SK-N-SH (cell line): ENCODE measurements at regions not wholly inside any gene's neighbourhood (a gene's known extent, or its start where the extent isn't known, plus 50 kb on each side); places are given as distances from the start of the nearest gene placed in this dataset.

ENCODE experiments used
- CTCF ChIA-PET: fragments of 300-600, 350-600 bp; formaldehyde crosslinking; extraction: SDS; loops from one replicate; lab custom pipeline; 2021; lab: Yijun Ruan, JAX
- POLR2A ChIA-PET: fragments of 350-600 bp; sonication (Branson Sonifier 250); formaldehyde crosslinking; extraction: SDS; loops from one replicate; lab custom pipeline; 2020; ENCODE audit warnings: antibody characterized with exemption, inconsistent platforms; lab: Yijun Ruan, JAX
- DNase-seq: peaks from one replicate; pipeline ENCODE4 v3.0.0; 2012
- H2AFZ ChIP-seq: fragments of 200-600 bp; sonication (generic); 2 replicates; pipeline ENCODE4 v1.8.1; 2016; ENCODE audit warnings: antibody characterized with exemption, mild to moderate bottlenecking, low read depth
- H3F3A ChIP-seq: fragments of 200-600 bp; sonication (generic); replicated peaks from 2 replicates; pipeline ENCODE3; 2016; ENCODE audit warnings: antibody characterized with exemption, mild to moderate bottlenecking; ENCODE audit not compliant: insufficient read depth
- H3K27ac ChIP-seq, 2 experiments: fragments of 200-500 bp in 1 of 2; fragments of 200-600 bp in 1 of 2; sonication (Bioruptor generic) in 1 of 2; sonication (generic), shearing (Covaris generic) in 1 of 2; 2 replicates each; pipeline versions ENCODE4 v1.5.1 to v1.6.1; 2014 to 2016; ENCODE audit warnings: low read depth in 2 of 2, inconsistent platforms in 1 of 2, low read length in 1 of 2, mild to moderate bottlenecking in 1 of 2, mixed read lengths in 1 of 2
- H3K27me3 ChIP-seq: fragments of 200-600 bp; sonication (generic), shearing (Covaris generic); 2 replicates; pipeline ENCODE4 v1.6.1; 2016; ENCODE audit warnings: mixed run types; ENCODE audit not compliant: insufficient read depth
- H3K36me3 ChIP-seq, 2 experiments: fragments of 200-500 bp in 1 of 2; fragments of 200-600 bp in 1 of 2; sonication (Bioruptor generic) in 1 of 2; sonication (generic) in 1 of 2; replicated peaks in 1 of 2; 2 replicates each; pipeline versions ENCODE3 to v1.5.1; 2014 to 2016; ENCODE audit warnings: low read length in 1 of 2, mild to moderate bottlenecking in 1 of 2; ENCODE audit not compliant: insufficient read depth in 2 of 2, control insufficient read depth in 1 of 2
- H3K4me1 ChIP-seq, 2 experiments: fragments of 200-500 bp in 1 of 2; fragments of 200-600 bp in 1 of 2; sonication (Bioruptor generic) in 1 of 2; sonication (generic), shearing (Covaris generic) in 1 of 2; 2 replicates each; pipeline versions ENCODE4 v1.5.1 to v1.6.1; 2014 to 2016; ENCODE audit warnings: low read depth in 1 of 2, low read length in 1 of 2, mixed run types in 1 of 2; ENCODE audit not compliant: insufficient read depth in 2 of 2, control insufficient read depth in 1 of 2
- H3K4me2 ChIP-seq: fragments of 200-600 bp; sonication (generic), shearing (Covaris generic); 2 replicates; pipeline ENCODE4 v1.6.1; 2017; ENCODE audit warnings: mixed run types
- H3K4me3 ChIP-seq, 2 experiments: fragments of 200-500 bp in 1 of 2; fragments of 200-600 bp in 1 of 2; sonication (Bioruptor generic) in 1 of 2; sonication (generic), shearing (Covaris generic) in 1 of 2; 2 replicates each; pipeline versions ENCODE4 v1.5.1 to v1.8.1; 2014 to 2016; ENCODE audit warnings: low read depth in 2 of 2, inconsistent platforms in 1 of 2, low read length in 1 of 2, mild to moderate bottlenecking in 1 of 2, mixed read lengths in 1 of 2, moderate library complexity in 1 of 2
- H3K79me2 ChIP-seq: fragments of 200-600 bp; sonication (generic); 2 replicates; pipeline ENCODE4 v1.8.1; 2017; ENCODE audit warnings: mild to moderate bottlenecking; ENCODE audit not compliant: insufficient read depth
- H3K9ac ChIP-seq: fragments of 200-600 bp; sonication (generic); 2 replicates; pipeline ENCODE4 v1.6.1; 2017; ENCODE audit warnings: mixed run types
- H3K9me2 ChIP-seq: fragments of 200-600 bp; sonication (generic); 2 replicates; pipeline ENCODE4 v1.6.1; 2017; ENCODE audit warnings: mixed run types
- H3K9me3 ChIP-seq: fragments of 200-600 bp; sonication (generic); 2 replicates; pipeline ENCODE4 v1.6.1; 2017; ENCODE audit warnings: mixed run types, mild to moderate bottlenecking, moderate library complexity
- H4K20me1 ChIP-seq: fragments of 200-600 bp; sonication (generic); 2 replicates; pipeline ENCODE4 v1.6.1; 2017; ENCODE audit warnings: mild to moderate bottlenecking, mixed run types; ENCODE audit not compliant: insufficient read depth
- CTCF ChIP-seq: fragments of 200-600 bp; sonication (generic); IDR thresholded peaks from 2 replicates; pipeline ENCODE4 v1.6.1; 2017; ENCODE audit warnings: antibody characterized with exemption, mild to moderate bottlenecking, moderate library complexity
- EP300 ChIP-seq, 2 experiments: IDR thresholded peaks; 2 replicates each; pipeline versions ENCODE4 v1.4.0 to v1.6.1; 2012; ENCODE audit warnings: borderline replicate concordance in 1 of 2, low read depth in 1 of 2, low read length in 1 of 2
- NRF1 ChIP-seq: IDR thresholded peaks from 2 replicates; pipeline ENCODE4 v1.6.1; 2012; ENCODE audit warnings: low read depth, mild to moderate bottlenecking, low read length
- RAD21 ChIP-seq: IDR thresholded peaks from 2 replicates; pipeline ENCODE4 v1.6.1; 2012; ENCODE audit warnings: mild to moderate bottlenecking, low read length
- RXRA ChIP-seq: IDR thresholded peaks from 2 replicates; pipeline ENCODE4 v1.4.0; 2012; ENCODE audit warnings: low read depth, mild to moderate bottlenecking, borderline replicate concordance
- SIN3A ChIP-seq: IDR thresholded peaks from 2 replicates; pipeline ENCODE4 v1.6.1; 2012; ENCODE audit warnings: low read depth, mild to moderate bottlenecking, low read length, moderate library complexity, borderline replicate concordance
- SMC3 ChIP-seq: IDR thresholded peaks from 2 replicates; pipeline ENCODE4 v1.6.1; 2012; ENCODE audit warnings: low read depth, low read length, improper control_type of control experiment
- TCF12 ChIP-seq: IDR thresholded peaks from 2 replicates; pipeline ENCODE4 v1.4.0; 2012
- TEAD4 ChIP-seq: IDR thresholded peaks from 2 replicates; pipeline ENCODE4 v1.4.0; 2012; ENCODE audit warnings: mild to moderate bottlenecking, borderline replicate concordance; ENCODE audit not compliant: insufficient read depth
- USF1 ChIP-seq: IDR thresholded peaks from 2 replicates; pipeline ENCODE4 v1.4.0; 2012; ENCODE audit warnings: low read depth, borderline replicate concordance
- WGBS: methylation state at CpG from one replicate; pipeline ENCODE4 v1.1.6; 2017; ENCODE audit warnings: low lambda C conversion rate; 5-methylcytosine and 5-hydroxymethylcytosine counted together
- TF ChIP-seq, protein P1 (sequence below): IDR thresholded peaks from 2 replicates; pipeline ENCODE4 v1.4.0; 2012; ENCODE audit warnings: low read depth, borderline replicate concordance

DNA sequence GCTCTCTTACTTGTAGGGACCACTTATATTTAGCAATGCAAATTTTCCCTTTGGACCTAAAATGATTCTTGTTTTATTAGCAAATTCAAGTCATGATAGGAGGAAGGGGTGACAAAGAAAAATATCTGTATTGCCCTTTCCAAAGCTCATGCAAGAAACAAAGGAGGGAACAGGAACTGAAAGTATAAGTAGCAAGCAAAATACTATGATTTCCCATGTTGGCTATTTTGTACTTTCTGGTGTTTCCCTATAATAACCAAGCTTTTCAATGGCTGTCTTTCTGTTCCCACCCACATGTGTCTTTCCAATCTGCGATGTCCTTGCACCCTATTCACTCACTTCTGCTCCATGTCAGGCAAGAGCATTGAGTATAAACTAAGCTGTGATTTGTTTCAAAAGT, 279.7 kb downstream of the RNF144A start:
- no peaks in the 10 kb centered on the region for H4K20me1 ChIP-seq
- H3K4me1 ChIP-seq = peaks cover 0 to 10% of the 10 kb centered on the region in 2 experiments; a peak in 3 of 4 replicates
- H3F3A ChIP-seq = no peaks in the 10 kb centered on the region
- no peaks in the 10 kb centered on the region for H3K9me2 ChIP-seq
- no peaks in the 10 kb centered on the region for H3K36me3 ChIP-seq
- H3K27ac ChIP-seq = no peak overlapping the region
- TF ChIP-seq SIN3A = no peak
- no peak for TF ChIP-seq EP300 (IDR thresholded peaks at IDR 0.05; ENCODE audit: borderline replicate concordance in 1 of 2, low read depth in 1 of 2, low read length in 1 of 2)
- TF ChIP-seq TCF12 = no peak
- no peak for TF ChIP-seq CTCF
- TF ChIP-seq TEAD4 = no peak
- TF ChIP-seq USF1 = no peak
- TF ChIP-seq NRF1 = no peak
- no peak for TF ChIP-seq RAD21
- TF ChIP-seq, protein P1, sequence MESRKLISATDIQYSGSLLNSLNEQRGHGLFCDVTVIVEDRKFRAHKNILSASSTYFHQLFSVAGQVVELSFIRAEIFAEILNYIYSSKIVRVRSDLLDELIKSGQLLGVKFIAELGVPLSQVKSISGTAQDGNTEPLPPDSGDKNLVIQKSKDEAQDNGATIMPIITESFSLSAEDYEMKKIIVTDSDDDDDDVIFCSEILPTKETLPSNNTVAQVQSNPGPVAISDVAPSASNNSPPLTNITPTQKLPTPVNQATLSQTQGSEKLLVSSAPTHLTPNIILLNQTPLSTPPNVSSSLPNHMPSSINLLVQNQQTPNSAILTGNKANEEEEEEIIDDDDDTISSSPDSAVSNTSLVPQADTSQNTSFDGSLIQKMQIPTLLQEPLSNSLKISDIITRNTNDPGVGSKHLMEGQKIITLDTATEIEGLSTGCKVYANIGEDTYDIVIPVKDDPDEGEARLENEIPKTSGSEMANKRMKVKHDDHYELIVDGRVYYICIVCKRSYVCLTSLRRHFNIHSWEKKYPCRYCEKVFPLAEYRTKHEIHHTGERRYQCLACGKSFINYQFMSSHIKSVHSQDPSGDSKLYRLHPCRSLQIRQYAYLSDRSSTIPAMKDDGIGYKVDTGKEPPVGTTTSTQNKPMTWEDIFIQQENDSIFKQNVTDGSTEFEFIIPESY = no peak
- TF ChIP-seq RXRA = no peak
- DNase-seq = no peak
- no peaks in the 10 kb centered on the region for H3K79me2 ChIP-seq
- ChIA-PET CTCF (interaction anchor here (0.9 to 2.2 kb wide), 4 partner anchors 99 to 1564 kb away, joined by 3 to 6 read pairs (median 4); no protein-coding TSS in a partner anchor), POLR2A (no interaction called here)
- no peak overlapping the region for H3K4me3 ChIP-seq
- H3K27me3 ChIP-seq = no peaks in the 10 kb centered on the region
- H3K9ac ChIP-seq = no peak overlapping the region
- H2AFZ ChIP-seq = no peak overlapping the region
- H3K9me3 ChIP-seq = no peaks in the 10 kb centered on the region
- WGBS = 57% methylated on average over 1 of the region's 1 CpG
- H3K4me2 ChIP-seq = no peak overlapping the region

GRCh38 chr2:7201851-7202250, 284.6 kb downstream of the RNF144A start:
- ChIA-PET CTCF (interaction anchor here (0.6 to 2.4 kb wide), 11 partner anchors 19 to 1483 kb away, joined by 3 to 6 read pairs (median 3); no protein-coding TSS in a partner anchor), POLR2A (no interaction called here)
- 68% methylated on average over 6 of the region's 6 CpGs for WGBS

More at GRCh38 chr2:7201851-7202250, 284.6 kb downstream of the RNF144A start:
- Histone ChIP-seq H3K79me2 (no peaks in the 10 kb centered on the region), H2AFZ (no peak overlapping the region), H3K27ac (no peak overlapping the region), H3K4me2 (no peak overlapping the region), H3K9me2 (no peaks in the 10 kb centered on the region), H3K36me3 (no peaks in the 10 kb centered on the region), H3F3A (no peaks in the 10 kb centered on the region), H3K4me1 (peaks cover 2 to 7% of the 10 kb centered on the region in 2 experiments; a peak in 2 of 4 replicates), H3K4me3 (no peak overlapping the region), H3K9ac (no peak overlapping the region), H3K9me3 (no peaks in the 10 kb centered on the region), H3K27me3 (no peaks in the 10 kb centered on the region), H4K20me1 (no peaks in the 10 kb centered on the region)
- TF ChIP-seq SMC3 (no peak), EP300 (IDR thresholded peaks at IDR 0.05; ENCODE audit: borderline replicate concordance in 1 of 2, low read depth in 1 of 2, low read length in 1 of 2) (no peak)
- no peak for DNase-seq
